CD8-positive, alpha-beta memory T cell (primary cell): ENCODE measurements at regions not wholly inside any gene's neighbourhood (a gene's known extent, or its start where the extent isn't known, plus 50 kb on each side); places are given as distances from the start of the nearest gene placed in this dataset.

Experiments used
- CTCF ChIA-PET: fragments of 350-600 bp; sonication (Branson Sonifier 250); formaldehyde crosslinking; loops from one replicate; lab custom pipeline; 2021; ENCODE audit warnings: antibody characterized with exemption; lab: Charles Lee
- POLR2A ChIA-PET: fragments of 350-600 bp; sonication (Branson Sonifier 250); formaldehyde crosslinking; loops from one replicate; lab custom pipeline; 2021; ENCODE audit warnings: antibody characterized with exemption; lab: Charles Lee
- DNase-seq, 5 donors: peaks; one replicate each; pipeline versions ENCODE4 v3.0.0 to v3.0.0-alpha.2; 2020 to 2022; ENCODE audit warnings: mixed read lengths in 1 of 5
- H3K27ac ChIP-seq: one replicate; pipeline ENCODE4 v1.7.0; 2013; ENCODE audit warnings: low read depth, mild to moderate bottlenecking, low read length, moderate library complexity
- H3K27me3 ChIP-seq: 2 replicates; pipeline ENCODE4 v1.7.0; 2013; ENCODE audit warnings: low read length, mild to moderate bottlenecking; ENCODE audit not compliant: insufficient read depth, poor library complexity, severe bottlenecking
- H3K36me3 ChIP-seq: 2 replicates; pipeline ENCODE4 v1.7.0; 2013; ENCODE audit warnings: mild to moderate bottlenecking, low read length, moderate library complexity; ENCODE audit not compliant: insufficient read depth
- H3K4me1 ChIP-seq: 2 replicates; pipeline ENCODE4 v1.7.0; 2013; ENCODE audit warnings: mild to moderate bottlenecking, low read length, moderate library complexity; ENCODE audit not compliant: insufficient read depth
- H3K4me3 ChIP-seq: 2 replicates; pipeline ENCODE4 v1.7.0; 2013; ENCODE audit warnings: mild to moderate bottlenecking, low read length
- H3K9me3 ChIP-seq: 2 replicates; pipeline ENCODE4 v1.7.0; 2013; ENCODE audit warnings: mild to moderate bottlenecking, low read length
- H3K27ac Mint-ChIP-seq, 8 donors: one replicate each; pipeline ENCODE4 v1.8.0; 2020 to 2021; ENCODE audit warnings: mixed read lengths in 8 of 8, mild to moderate bottlenecking in 6 of 8, inconsistent platforms in 3 of 8, moderate library complexity in 3 of 8
- H3K27me3 Mint-ChIP-seq, 2 donors: one replicate each; pipeline ENCODE4 v1.8.0; 2020 to 2021; ENCODE audit warnings: mixed read lengths in 2 of 2, mild to moderate bottlenecking in 1 of 2, moderate library complexity in 1 of 2
- H3K36me3 Mint-ChIP-seq, 3 donors: one replicate each; pipeline ENCODE4 v1.8.0; 2020 to 2021; ENCODE audit warnings: mixed read lengths in 3 of 3, inconsistent platforms in 1 of 3, mild to moderate bottlenecking in 1 of 3
- H3K4me1 Mint-ChIP-seq, 3 donors: one replicate each; pipeline ENCODE4 v1.8.0; 2020 to 2021; ENCODE audit warnings: mixed read lengths in 3 of 3, inconsistent platforms in 1 of 3, mild to moderate bottlenecking in 1 of 3
- H3K4me3 Mint-ChIP-seq, 7 donors: one replicate each; pipeline ENCODE4 v1.8.0; 2020 to 2021; ENCODE audit warnings: mixed read lengths in 7 of 7, mild to moderate bottlenecking in 6 of 7, moderate library complexity in 4 of 7, inconsistent platforms in 2 of 7
- H3K9me3 Mint-ChIP-seq, 5 donors: one replicate each; pipeline ENCODE4 v1.8.0; 2020 to 2022; ENCODE audit warnings: mixed read lengths in 5 of 5, mild to moderate bottlenecking in 3 of 5, moderate library complexity in 2 of 5, inconsistent platforms in 1 of 5

DNA sequence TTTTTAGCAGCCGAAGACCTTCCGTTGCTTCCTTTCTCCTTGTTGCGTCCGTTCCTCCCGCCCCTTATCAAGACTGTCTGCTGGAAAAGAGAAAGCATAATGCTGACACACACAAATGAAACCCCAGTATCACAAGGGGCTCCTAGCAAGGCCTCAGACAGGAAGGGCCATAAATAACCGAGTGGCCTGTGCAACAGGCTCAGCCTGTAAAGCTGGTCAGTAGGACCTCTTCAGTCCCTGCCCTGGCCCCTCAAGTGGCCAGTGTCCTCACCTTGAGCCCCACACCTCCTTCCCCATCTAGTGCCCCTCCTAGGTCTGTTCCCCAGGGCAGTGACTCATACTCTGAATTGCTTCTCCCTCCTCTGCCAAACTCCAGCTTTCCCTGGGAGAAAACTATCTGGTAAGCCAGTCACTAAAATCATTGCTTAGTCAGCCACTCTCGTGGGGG is 174.6 kb upstream of the IL12B start:
- no peak overlapping the region for H3K27ac Mint-ChIP-seq
- no peak overlapping the region for H3K4me3 Mint-ChIP-seq
- Histone ChIP-seq H3K9me3 (no peaks in the 10 kb centered on the region), H3K36me3 (no peaks in the 10 kb centered on the region), H3K27ac (no peak overlapping the region), H3K4me3 (no peak overlapping the region), H3K27me3 (no peaks in the 10 kb centered on the region), H3K4me1 (no peaks in the 10 kb centered on the region)
- no peak for DNase-seq
- ChIA-PET POLR2A (no interaction called here), CTCF (interaction anchor here (1.2 kb wide), 1 partner anchor 11 kb away, joined by 5 read pairs; no protein-coding TSS in a partner anchor)
- H3K27me3 Mint-ChIP-seq, result peaks cover 0 to 4% of the 10 kb centered on the region in 2 donors
- no peaks in the 10 kb centered on the region for H3K36me3 Mint-ChIP-seq
- H3K9me3 Mint-ChIP-seq, result peaks cover 0 to 2% (median 0%) of the 10 kb centered on the region in 5 donors
- H3K4me1 Mint-ChIP-seq, result no peaks in the 10 kb centered on the region

DNA sequence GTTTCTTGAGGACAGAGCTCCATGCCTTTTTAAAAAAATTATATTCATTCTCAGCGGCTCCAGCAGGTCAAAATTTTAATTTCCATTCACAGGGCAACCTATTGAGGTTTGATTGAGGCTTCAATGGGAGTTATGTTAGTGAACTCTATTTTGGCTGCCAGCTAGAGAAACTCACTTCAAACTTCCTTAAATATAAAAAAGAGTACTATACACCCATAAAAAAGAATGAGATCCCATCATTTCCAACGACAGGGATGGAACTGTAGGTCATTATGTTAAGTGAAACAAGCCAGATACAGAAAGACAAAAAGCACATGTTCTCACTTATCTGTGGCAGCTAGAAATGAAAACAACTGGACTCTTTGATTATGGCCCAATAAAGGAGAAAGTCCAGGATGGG is 176.8 kb upstream of the IL12B start:
- Mint-ChIP-seq H3K4me3 (no peak overlapping the region), H3K4me1 (no peaks in the 10 kb centered on the region), H3K9me3 (peaks cover 0 to 1% (median 0%) of the 10 kb centered on the region in 5 donors), H3K36me3 (no peaks in the 10 kb centered on the region), H3K27ac (peak overlapping the region in 1 of 8 donors; percentile 17), H3K27me3 (peaks cover 0 to 4% of the 10 kb centered on the region in 2 donors)
- Histone ChIP-seq H3K27ac (no peak overlapping the region), H3K4me3 (no peak overlapping the region), H3K27me3 (no peaks in the 10 kb centered on the region), H3K4me1 (no peaks in the 10 kb centered on the region), H3K36me3 (no peaks in the 10 kb centered on the region), H3K9me3 (no peaks in the 10 kb centered on the region)
- no peak for DNase-seq
- CTCF ChIA-PET, result interaction anchor here (1.2 kb wide), 1 partner anchor 689 kb away, joined by 3 read pairs; no protein-coding TSS in a partner anchor
- POLR2A ChIA-PET, result no interaction called here

DNA sequence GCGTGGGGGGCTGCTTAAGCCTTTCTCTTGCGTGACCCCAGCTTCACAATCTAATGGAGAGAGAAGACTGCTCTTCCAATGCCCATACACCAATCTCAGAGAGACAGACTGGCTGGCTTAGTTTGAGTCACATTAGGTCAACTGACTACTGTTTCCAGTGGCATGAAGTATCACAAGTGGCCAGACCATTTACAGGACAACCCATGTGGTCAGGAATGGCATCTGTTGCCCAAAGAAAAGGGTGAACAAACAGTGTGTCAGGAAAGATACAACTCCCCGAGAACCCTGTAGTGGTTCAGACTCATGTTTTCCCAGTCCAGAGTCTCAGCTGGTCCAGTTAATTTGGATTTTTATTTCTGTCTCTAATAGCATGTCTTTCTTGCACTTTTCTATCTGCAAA is 177.4 kb upstream of the IL12B start:
- no peaks in the 10 kb centered on the region for H3K4me1 ChIP-seq
- H3K4me1 Mint-ChIP-seq, result no peaks in the 10 kb centered on the region
- no peak overlapping the region for H3K4me3 Mint-ChIP-seq
- DNase-seq, result no peak
- ChIA-PET CTCF (no interaction called here), POLR2A (no interaction called here)
- H3K27ac ChIP-seq, result no peak overlapping the region
- H3K4me3 ChIP-seq, result no peak overlapping the region
- H3K27me3 ChIP-seq, result no peaks in the 10 kb centered on the region
- no peaks in the 10 kb centered on the region for H3K9me3 ChIP-seq
- H3K36me3 ChIP-seq, result no peaks in the 10 kb centered on the region
- peaks cover 0 to 4% of the 10 kb centered on the region in 2 donors for H3K27me3 Mint-ChIP-seq
- no peaks in the 10 kb centered on the region for H3K36me3 Mint-ChIP-seq
- H3K9me3 Mint-ChIP-seq, result no peaks in the 10 kb centered on the region
- H3K27ac Mint-ChIP-seq, result no peak overlapping the region

DNA sequence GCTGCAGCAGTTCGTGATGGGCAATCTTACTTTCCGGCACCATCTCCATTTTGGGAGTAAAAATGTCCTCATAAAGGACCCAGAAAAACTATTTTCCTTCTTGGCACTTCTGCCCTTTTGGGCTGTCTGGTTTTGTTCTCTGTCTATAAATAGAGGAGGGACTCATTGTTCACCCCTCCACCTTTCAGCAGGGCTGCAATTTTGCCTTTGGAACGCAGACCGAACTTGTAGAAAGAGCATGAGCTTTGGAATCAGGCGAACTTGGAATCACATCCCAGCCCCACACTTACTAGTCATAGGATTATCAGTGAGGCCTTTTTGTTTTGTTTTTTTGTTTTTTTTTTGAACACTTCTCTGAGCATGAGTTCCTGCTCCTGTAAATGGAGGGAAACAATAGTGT is 178.1 kb upstream of the IL12B start:
- Histone ChIP-seq H3K36me3 (no peaks in the 10 kb centered on the region), H3K27me3 (no peaks in the 10 kb centered on the region), H3K9me3 (no peaks in the 10 kb centered on the region), H3K4me1 (no peaks in the 10 kb centered on the region), H3K27ac (no peak overlapping the region), H3K4me3 (no peak overlapping the region)
- CTCF ChIA-PET, result no interaction called here
- DNase-seq, result no peak
- Mint-ChIP-seq H3K9me3 (no peaks in the 10 kb centered on the region), H3K4me1 (no peaks in the 10 kb centered on the region), H3K4me3 (no peak overlapping the region), H3K27me3 (peaks cover 0 to 4% of the 10 kb centered on the region in 2 donors), H3K36me3 (no peaks in the 10 kb centered on the region), H3K27ac (peak overlapping the region in 1 of 8 donors; percentile 39)
- POLR2A ChIA-PET, result no interaction called here

DNA sequence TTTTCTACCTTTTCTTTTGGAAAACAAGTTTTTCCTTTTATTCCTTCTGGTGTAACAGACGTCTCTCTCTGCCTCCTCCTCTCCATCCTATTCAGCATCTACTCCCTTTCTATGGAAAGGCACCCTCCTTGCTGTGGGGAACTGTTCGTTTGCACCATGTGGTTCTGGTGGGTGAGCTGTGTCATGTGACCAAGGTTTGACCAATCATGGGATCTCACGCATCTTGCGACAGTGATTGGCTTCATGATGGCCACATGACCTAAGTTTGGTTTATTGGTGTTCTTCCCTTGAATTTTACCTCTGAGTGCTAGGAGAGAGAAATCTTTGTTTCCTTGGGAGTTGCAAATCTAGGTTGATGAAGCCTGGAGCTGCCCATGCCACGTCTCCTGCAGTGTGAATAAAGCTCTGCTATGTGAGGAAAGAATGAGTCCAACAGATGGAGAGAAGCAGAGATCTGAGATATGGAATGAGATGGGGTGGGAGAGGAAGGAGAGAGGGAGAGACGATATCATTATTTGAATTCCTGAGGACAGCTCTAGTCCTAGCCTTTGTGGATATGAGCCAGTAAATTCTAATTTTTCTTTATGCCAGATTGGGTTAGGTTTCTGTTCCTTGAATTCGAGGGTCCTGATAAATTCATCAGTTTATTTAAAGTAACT is 178.8 kb upstream of the IL12B start:
- peak overlapping the region in 1 of 8 donors; percentile 1 for H3K27ac Mint-ChIP-seq
- no peaks in the 10 kb centered on the region for H3K9me3 ChIP-seq
- peaks cover 3 to 4% of the 10 kb centered on the region in 2 donors for H3K27me3 Mint-ChIP-seq
- no peaks in the 10 kb centered on the region for H3K9me3 Mint-ChIP-seq
- POLR2A ChIA-PET, result interaction anchor here (0.6 kb wide), 1 partner anchor 54 kb away, joined by 7 read pairs; no protein-coding TSS in a partner anchor
- no peaks in the 10 kb centered on the region for H3K36me3 ChIP-seq
- no peak overlapping the region for H3K4me3 Mint-ChIP-seq
- no peak overlapping the region for H3K4me3 ChIP-seq
- no peaks in the 10 kb centered on the region for H3K27me3 ChIP-seq
- H3K27ac ChIP-seq, result no peak overlapping the region
- CTCF ChIA-PET, result no interaction called here
- no peaks in the 10 kb centered on the region for H3K36me3 Mint-ChIP-seq
- H3K4me1 Mint-ChIP-seq, result no peaks in the 10 kb centered on the region
- DNase-seq, result no peak
- no peaks in the 10 kb centered on the region for H3K4me1 ChIP-seq

DNA sequence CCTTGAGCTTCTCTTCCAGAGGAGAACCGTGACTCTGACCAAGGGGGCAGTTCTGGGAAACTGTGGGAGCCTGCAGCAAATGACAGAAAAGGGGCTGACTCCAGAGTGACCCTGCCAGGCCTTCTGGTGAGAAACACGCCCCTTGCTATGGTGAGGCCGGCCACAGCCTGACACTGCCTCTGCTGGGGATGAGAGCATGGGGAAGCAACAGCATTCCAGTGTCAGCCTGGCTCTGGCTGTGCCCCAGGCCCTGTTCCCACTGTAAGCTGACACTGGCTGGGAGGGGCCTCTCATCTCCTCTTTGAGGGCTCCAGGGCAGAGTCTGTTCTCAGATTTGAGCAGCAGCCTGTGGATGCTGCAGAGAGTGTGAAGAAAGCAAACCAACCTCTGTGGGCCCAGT is 180.0 kb upstream of the IL12B start:
- Mint-ChIP-seq H3K27ac (no peak overlapping the region), H3K36me3 (no peaks in the 10 kb centered on the region), H3K4me1 (peaks cover 0 to 2% (median under 1%) of the 10 kb centered on the region in 3 donors), H3K4me3 (no peak overlapping the region), H3K27me3 (peaks cover 4 to 6% of the 10 kb centered on the region in 2 donors), H3K9me3 (no peaks in the 10 kb centered on the region)
- DNase-seq, result no peak
- CTCF ChIA-PET, result no interaction called here
- Histone ChIP-seq H3K9me3 (no peaks in the 10 kb centered on the region), H3K36me3 (no peaks in the 10 kb centered on the region), H3K4me1 (no peaks in the 10 kb centered on the region), H3K27me3 (no peaks in the 10 kb centered on the region), H3K27ac (no peak overlapping the region), H3K4me3 (no peak overlapping the region)
- POLR2A ChIA-PET, result no interaction called here

DNA sequence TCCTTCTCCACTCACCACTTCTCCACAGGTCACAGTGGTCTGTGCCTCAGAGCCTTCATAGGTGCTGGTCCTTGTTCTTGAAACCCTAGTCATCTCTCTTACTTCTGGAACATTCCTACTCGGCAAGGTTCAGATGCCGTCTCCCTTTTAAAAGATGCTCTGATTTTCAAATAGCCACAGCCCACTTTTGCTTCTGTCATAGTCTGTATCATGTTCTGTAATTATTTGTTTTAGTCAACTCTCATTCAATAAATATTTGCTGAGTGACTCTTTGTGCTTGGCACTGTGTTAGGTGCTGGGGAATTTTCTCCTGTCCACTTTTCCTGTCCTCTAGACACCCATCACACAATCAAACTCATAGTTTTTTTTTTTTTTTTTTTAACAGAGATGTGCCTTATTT is 181.3 kb upstream of the IL12B start:
- H3K27ac Mint-ChIP-seq, result no peak overlapping the region
- H3K9me3 Mint-ChIP-seq, result no peaks in the 10 kb centered on the region
- H3K4me1 Mint-ChIP-seq, result peaks cover 3 to 8% (median 8%) of the 10 kb centered on the region in 3 donors
- POLR2A ChIA-PET, result no interaction called here
- no peaks in the 10 kb centered on the region for H3K36me3 Mint-ChIP-seq
- H3K36me3 ChIP-seq, result no peaks in the 10 kb centered on the region
- no peaks in the 10 kb centered on the region for H3K9me3 ChIP-seq
- peaks cover 6 to 8% of the 10 kb centered on the region in 2 donors for H3K27me3 Mint-ChIP-seq
- no peak overlapping the region for H3K27ac ChIP-seq
- H3K4me1 ChIP-seq, result no peaks in the 10 kb centered on the region
- H3K4me3 Mint-ChIP-seq, result no peak overlapping the region
- no peak overlapping the region for H3K4me3 ChIP-seq
- CTCF ChIA-PET, result no interaction called here
- H3K27me3 ChIP-seq, result no peaks in the 10 kb centered on the region
- DNase-seq, result no peak

DNA sequence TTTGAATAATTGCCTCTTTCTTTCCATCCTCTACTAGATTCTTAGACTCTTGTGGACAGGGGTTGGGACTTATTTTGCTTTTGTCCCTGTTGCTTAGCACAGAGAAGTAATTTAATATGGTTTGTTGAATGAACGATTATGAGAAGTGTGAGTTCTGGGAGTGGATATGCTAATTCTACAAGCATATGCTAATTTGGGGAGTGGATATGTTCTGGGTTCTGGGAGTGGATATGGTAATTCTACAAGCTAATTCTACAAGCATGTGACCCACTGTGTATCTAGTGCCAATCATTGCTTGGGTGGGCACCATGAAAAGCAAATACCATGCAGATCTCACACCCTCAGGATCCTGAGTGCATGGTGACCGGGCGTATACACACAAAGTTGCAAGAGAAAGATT is 181.8 kb upstream of the IL12B start:
- H3K4me1 ChIP-seq, result no peaks in the 10 kb centered on the region
- Mint-ChIP-seq H3K27me3 (peaks cover 2 to 8% of the 10 kb centered on the region in 2 donors), H3K27ac (no peak overlapping the region), H3K4me1 (peaks cover 3 to 8% (median 8%) of the 10 kb centered on the region in 3 donors), H3K4me3 (no peak overlapping the region), H3K9me3 (no peaks in the 10 kb centered on the region), H3K36me3 (no peaks in the 10 kb centered on the region)
- H3K9me3 ChIP-seq, result no peaks in the 10 kb centered on the region
- ChIA-PET CTCF (no interaction called here), POLR2A (no interaction called here)
- no peak overlapping the region for H3K4me3 ChIP-seq
- H3K27me3 ChIP-seq, result no peaks in the 10 kb centered on the region
- DNase-seq, result no peak
- no peak overlapping the region for H3K27ac ChIP-seq
- H3K36me3 ChIP-seq, result no peaks in the 10 kb centered on the region
